Astrocyte (in vitro differentiated cells and primary cell): ENCODE measurements at regions not wholly inside any gene's neighbourhood (a gene's known extent, or its start where the extent isn't known, plus 50 kb on each side); places are given as distances from the start of the nearest gene placed in this dataset.

Experiments used
- DNase-seq: peaks from one replicate; pipeline ENCODE4 v3.0.0-alpha.2; 2010; ENCODE audit warnings: low read depth
- FAIRE-seq: peaks from 2 replicates; lab custom pipeline; 2011; peaks lifted over from hg19 to GRCh38; lab: Jason Lieb, UNC
- H2AFZ ChIP-seq: 2 replicates; pipeline ENCODE4 v1.6.0; 2012; ENCODE audit warnings: low read depth, low read length, inconsistent platforms
- H3K27ac ChIP-seq: 2 replicates; pipeline ENCODE4 v1.5.1; 2011; ENCODE audit warnings: low read depth, low read length, inconsistent platforms
- H3K27me3 ChIP-seq: 2 replicates; pipeline ENCODE4 v1.6.0; 2011; ENCODE audit warnings: low read length, inconsistent platforms; ENCODE audit not compliant: insufficient read depth
- H3K36me3 ChIP-seq: 2 replicates; pipeline ENCODE4 v1.5.1; 2011; ENCODE audit warnings: low read length, inconsistent platforms; ENCODE audit not compliant: insufficient read depth
- H3K4me1 ChIP-seq: 2 replicates; pipeline ENCODE4 v1.5.1; 2011; ENCODE audit warnings: low read length, inconsistent platforms; ENCODE audit not compliant: insufficient read depth
- H3K4me2 ChIP-seq: 2 replicates; pipeline ENCODE4 v1.6.0; 2012; ENCODE audit warnings: low read length, inconsistent platforms
- H3K4me3 ChIP-seq: 2 replicates; pipeline ENCODE4 v1.5.1; 2011; ENCODE audit warnings: low read depth, mild to moderate bottlenecking, low read length, inconsistent platforms; ENCODE audit not compliant: insufficient read depth
- H3K79me2 ChIP-seq: 2 replicates; pipeline ENCODE4 v1.6.0; 2012; ENCODE audit warnings: mild to moderate bottlenecking, low read length, inconsistent platforms; ENCODE audit not compliant: insufficient read depth
- H3K9ac ChIP-seq: 2 replicates; pipeline ENCODE4 v1.6.0; 2012; ENCODE audit warnings: mild to moderate bottlenecking, low read length, inconsistent platforms
- H3K9me3 ChIP-seq: 2 replicates; pipeline ENCODE4 v1.5.1; 2012; ENCODE audit warnings: low read depth, mild to moderate bottlenecking, low read length, inconsistent platforms; ENCODE audit not compliant: insufficient read depth
- H4K20me1 ChIP-seq: 2 replicates; pipeline ENCODE4 v1.6.0; 2012; ENCODE audit warnings: low read length, inconsistent platforms; ENCODE audit not compliant: insufficient read depth
- H3K27ac Mint-ChIP-seq: one replicate; pipeline ENCODE4 v1.8.0; 2021; ENCODE audit warnings: mild to moderate bottlenecking, mixed read lengths; ENCODE audit not compliant: unreplicated experiment
- H3K27me3 Mint-ChIP-seq: one replicate; pipeline ENCODE4 v1.8.0; 2021; ENCODE audit warnings: low read depth, mixed read lengths; ENCODE audit not compliant: unreplicated experiment
- H3K36me3 Mint-ChIP-seq: one replicate; pipeline ENCODE4 v1.8.0; 2021; ENCODE audit warnings: low read depth, mixed read lengths; ENCODE audit not compliant: unreplicated experiment
- H3K4me1 Mint-ChIP-seq: one replicate; pipeline ENCODE4 v1.8.0; 2021; ENCODE audit warnings: low read depth, mixed read lengths; ENCODE audit not compliant: unreplicated experiment
- H3K4me3 Mint-ChIP-seq: one replicate; pipeline ENCODE4 v1.8.0; 2021; ENCODE audit warnings: mild to moderate bottlenecking, moderate library complexity, mixed read lengths; ENCODE audit not compliant: unreplicated experiment
- H3K9me3 Mint-ChIP-seq: one replicate; pipeline ENCODE4 v1.8.0; 2021; ENCODE audit warnings: mild to moderate bottlenecking, mixed read lengths; ENCODE audit not compliant: unreplicated experiment
- EZH2 ChIP-seq: IDR thresholded peaks from 2 replicates; pipeline ENCODE4 v1.6.1; 2012; ENCODE audit warnings: mild to moderate bottlenecking, low read length, inconsistent platforms; ENCODE audit not compliant: insufficient read depth
- TF ChIP-seq, protein P1 (sequence below): IDR thresholded peaks from 2 replicates; pipeline ENCODE4 v1.5.1; 2011; ENCODE audit warnings: low read depth, mild to moderate bottlenecking, inconsistent platforms, low read length, moderate library complexity; ENCODE audit not compliant: insufficient read depth

DNA sequence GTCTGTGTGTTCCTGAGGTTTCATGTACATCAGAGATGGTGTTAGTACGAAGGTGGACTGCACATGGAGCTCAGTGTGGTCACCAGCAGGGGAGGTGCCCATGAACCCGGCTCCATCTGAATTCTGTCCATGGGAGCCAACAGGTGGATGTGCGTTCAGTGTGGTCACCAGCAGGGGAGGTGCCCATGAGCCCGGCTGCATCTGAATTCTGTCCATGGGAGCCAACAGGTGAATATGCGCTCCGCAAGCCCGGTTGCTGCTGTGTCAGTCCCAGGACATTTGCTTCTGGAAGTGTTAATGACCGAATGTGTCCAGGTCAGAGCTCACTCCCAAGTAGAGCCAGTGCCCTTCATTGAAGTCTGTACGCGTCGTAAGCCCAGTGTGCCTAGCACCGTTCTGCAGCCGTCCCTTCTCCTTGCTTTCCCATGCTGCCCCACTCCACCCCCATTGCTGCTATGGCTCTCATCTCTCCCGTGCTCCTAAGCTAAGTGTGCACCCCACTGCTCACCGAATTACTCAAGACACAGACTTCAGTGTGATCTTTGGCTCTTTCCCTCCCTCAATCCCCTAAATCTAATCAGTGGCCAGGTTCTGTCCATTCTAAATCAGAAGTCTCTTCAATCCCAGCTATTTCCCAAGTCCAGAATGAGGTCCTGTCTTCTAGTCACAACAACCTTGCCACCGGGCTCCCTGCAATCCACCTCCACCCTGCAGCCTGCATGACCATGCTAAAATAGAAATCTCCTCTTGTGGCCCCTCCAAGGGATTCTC is 352.4 kb downstream of the TCERG1L start:
- Histone ChIP-seq H2AFZ (no peak overlapping the region), H3K9me3 (peaks cover 25% of the 10 kb centered on the region), H3K27ac (no peak overlapping the region), H3K4me2 (no peak overlapping the region), H3K79me2 (no peaks in the 10 kb centered on the region), H3K4me3 (no peak overlapping the region), H4K20me1 (no peaks in the 10 kb centered on the region), H3K4me1 (no peaks in the 10 kb centered on the region), H3K27me3 (no peaks in the 10 kb centered on the region), H3K36me3 (no peaks in the 10 kb centered on the region), H3K9ac (no peak overlapping the region)
- DNase-seq (no peak), FAIRE-seq (no peak)
- no peak overlapping the region for H3K27ac Mint-ChIP-seq
- TF ChIP-seq, protein P1, sequence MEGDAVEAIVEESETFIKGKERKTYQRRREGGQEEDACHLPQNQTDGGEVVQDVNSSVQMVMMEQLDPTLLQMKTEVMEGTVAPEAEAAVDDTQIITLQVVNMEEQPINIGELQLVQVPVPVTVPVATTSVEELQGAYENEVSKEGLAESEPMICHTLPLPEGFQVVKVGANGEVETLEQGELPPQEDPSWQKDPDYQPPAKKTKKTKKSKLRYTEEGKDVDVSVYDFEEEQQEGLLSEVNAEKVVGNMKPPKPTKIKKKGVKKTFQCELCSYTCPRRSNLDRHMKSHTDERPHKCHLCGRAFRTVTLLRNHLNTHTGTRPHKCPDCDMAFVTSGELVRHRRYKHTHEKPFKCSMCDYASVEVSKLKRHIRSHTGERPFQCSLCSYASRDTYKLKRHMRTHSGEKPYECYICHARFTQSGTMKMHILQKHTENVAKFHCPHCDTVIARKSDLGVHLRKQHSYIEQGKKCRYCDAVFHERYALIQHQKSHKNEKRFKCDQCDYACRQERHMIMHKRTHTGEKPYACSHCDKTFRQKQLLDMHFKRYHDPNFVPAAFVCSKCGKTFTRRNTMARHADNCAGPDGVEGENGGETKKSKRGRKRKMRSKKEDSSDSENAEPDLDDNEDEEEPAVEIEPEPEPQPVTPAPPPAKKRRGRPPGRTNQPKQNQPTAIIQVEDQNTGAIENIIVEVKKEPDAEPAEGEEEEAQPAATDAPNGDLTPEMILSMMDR: no peak
- no peak for TF ChIP-seq EZH2
- H3K4me1 Mint-ChIP-seq: no peaks in the 10 kb centered on the region
- H3K27me3 Mint-ChIP-seq: peaks cover 3% of the 10 kb centered on the region
- H3K9me3 Mint-ChIP-seq: peaks cover 8% of the 10 kb centered on the region
- peaks cover 2% of the 10 kb centered on the region for H3K36me3 Mint-ChIP-seq
- H3K4me3 Mint-ChIP-seq: no peak overlapping the region

DNA sequence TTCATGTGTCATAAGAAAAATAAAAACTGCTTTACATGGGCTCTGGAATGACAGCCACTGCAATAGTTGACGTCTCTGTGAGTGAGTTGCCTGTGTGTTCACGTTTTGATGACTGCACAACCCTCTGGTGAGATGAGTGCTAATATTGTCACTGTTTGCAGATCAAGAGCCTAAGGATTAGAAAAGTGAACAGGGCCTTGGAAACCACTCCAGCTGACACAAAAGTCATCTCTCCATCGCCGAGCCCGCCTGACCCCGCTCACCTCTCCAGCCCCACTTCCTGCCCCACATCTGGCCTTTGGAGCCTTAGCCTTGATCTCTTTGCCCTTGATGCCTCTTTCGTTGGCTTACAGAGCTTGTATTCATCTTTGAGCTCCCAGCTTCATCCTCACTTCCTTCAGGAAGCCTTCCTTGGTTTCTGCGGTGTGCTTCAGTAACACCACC is 351.7 kb downstream of the TCERG1L start:
- no peak overlapping the region for H3K4me3 Mint-ChIP-seq
- Histone ChIP-seq H4K20me1 (no peaks in the 10 kb centered on the region), H3K36me3 (no peaks in the 10 kb centered on the region), H3K79me2 (no peaks in the 10 kb centered on the region), H3K9ac (no peak overlapping the region), H3K27ac (no peak overlapping the region), H3K4me1 (no peaks in the 10 kb centered on the region), H3K4me2 (no peak overlapping the region), H3K9me3 (peaks cover 28% of the 10 kb centered on the region), H2AFZ (no peak overlapping the region), H3K27me3 (no peaks in the 10 kb centered on the region), H3K4me3 (no peak overlapping the region)
- H3K36me3 Mint-ChIP-seq: peaks cover 2% of the 10 kb centered on the region
- H3K27me3 Mint-ChIP-seq: peaks cover 3% of the 10 kb centered on the region
- no peak for TF ChIP-seq EZH2
- TF ChIP-seq, protein P1: no peak
- FAIRE-seq (no peak), DNase-seq (no peak)
- H3K9me3 Mint-ChIP-seq: peaks cover 8% of the 10 kb centered on the region
- H3K4me1 Mint-ChIP-seq: no peaks in the 10 kb centered on the region
- H3K27ac Mint-ChIP-seq: no peak overlapping the region

DNA sequence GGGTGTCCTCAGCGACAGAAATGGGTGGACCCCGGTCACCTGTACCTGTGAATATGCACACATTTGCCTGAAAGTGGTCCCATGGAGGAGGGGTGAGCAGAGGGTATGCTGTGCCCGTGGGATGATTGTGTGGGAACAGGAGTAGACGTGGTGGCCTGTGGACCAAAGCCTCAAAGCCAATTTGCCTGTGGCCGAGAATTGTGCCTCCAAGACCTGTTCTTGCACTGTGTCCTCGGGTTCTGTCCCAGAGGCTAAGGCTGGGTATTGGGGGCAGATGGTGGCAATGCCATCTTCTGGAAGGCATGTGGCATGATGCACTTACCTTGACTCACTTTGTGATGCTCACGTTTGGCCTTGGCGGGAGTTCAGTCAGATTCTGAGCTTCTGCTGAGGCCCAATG is 351.0 kb downstream of the TCERG1L start:
- FAIRE-seq (no peak), DNase-seq (no peak)
- Mint-ChIP-seq H3K27me3 (peaks cover 3% of the 10 kb centered on the region), H3K4me3 (no peak overlapping the region), H3K9me3 (peaks cover 8% of the 10 kb centered on the region), H3K27ac (no peak overlapping the region), H3K4me1 (no peaks in the 10 kb centered on the region), H3K36me3 (peaks cover 2% of the 10 kb centered on the region)
- TF ChIP-seq, protein P1: no peak
- no peak for TF ChIP-seq EZH2
- no peak overlapping the region for H2AFZ ChIP-seq
- H3K27me3 ChIP-seq: no peaks in the 10 kb centered on the region
- H3K4me3 ChIP-seq: no peak overlapping the region
- no peaks in the 10 kb centered on the region for H4K20me1 ChIP-seq
- no peaks in the 10 kb centered on the region for H3K4me1 ChIP-seq
- no peak overlapping the region for H3K9ac ChIP-seq
- peaks cover 25% of the 10 kb centered on the region for H3K9me3 ChIP-seq
- no peaks in the 10 kb centered on the region for H3K79me2 ChIP-seq
- H3K36me3 ChIP-seq: no peaks in the 10 kb centered on the region
- no peak overlapping the region for H3K27ac ChIP-seq
- no peak overlapping the region for H3K4me2 ChIP-seq
